ENCODE measurements at regions not wholly inside any gene's neighbourhood (a gene's known extent, or its start where the extent isn't known, plus 50 kb on each side); places are given as distances from the start of the nearest gene placed in this dataset.

- DNase-seq: no peak
These were observed 747.1 kb upstream of the ACVR2A start for GRCh38 chr2:147097747-147098146.

DNA sequence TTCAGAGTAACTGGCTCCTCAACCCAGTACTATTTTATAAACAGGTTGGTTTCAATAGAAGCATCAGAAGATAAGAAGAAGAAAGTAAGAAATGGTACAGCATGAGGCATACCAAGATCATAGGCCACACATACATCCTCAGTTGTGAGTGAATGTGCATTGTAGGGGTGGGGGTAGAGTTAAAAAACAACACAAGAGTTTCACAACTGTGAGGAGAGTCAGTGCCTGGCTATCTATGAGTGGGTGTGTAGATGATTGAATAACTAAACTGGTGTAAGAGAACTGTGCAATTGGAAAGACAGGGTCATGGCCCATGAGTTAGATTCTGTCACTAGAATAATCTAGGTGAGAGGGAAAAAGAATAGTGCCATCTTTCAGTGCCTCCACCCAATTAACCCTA is 748.2 kb upstream of the ACVR2A start:
- DNase-seq: no peak

DNA sequence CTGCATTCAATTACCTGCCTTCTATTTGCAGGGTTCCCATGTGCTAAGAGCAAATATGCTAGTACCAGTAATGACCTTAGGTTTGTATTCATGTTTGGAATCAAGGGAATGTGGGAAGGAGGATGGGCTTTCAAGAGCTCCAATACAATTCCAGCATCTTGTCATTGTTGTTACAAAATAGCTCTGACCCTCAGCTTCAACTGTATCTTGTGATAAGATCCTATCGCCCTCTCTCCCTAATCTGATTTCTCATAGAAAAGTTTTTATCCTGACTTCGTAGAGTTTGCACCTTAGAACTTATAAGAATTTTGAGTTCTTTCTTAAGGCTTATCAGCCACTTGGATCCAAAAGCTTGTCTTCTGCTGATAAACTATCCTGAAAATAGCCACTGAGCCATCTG is 749.5 kb upstream of the ACVR2A start:
- no peak for DNase-seq

GRCh38 chr2:147094077-147094476 is 750.8 kb upstream of the ACVR2A start:
- no peak for DNase-seq

DNA sequence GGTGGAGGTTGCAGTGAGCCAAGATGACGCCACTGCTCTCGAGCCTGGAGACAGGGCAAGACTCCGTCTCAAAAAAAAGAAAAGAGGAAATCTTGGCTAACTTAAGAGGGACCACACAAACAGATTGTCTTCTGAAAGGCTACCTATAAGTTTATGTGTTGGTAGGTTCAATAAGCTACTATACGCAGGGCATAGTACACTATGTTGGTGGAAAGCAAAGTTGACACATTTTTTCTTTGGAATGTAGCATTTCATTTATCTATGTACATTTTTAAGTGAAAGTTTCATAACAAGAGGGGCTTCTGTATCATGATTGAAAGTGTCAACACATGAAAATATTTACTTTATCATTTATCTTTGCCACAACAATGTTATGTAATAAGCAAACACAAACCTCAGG is 752.6 kb upstream of the ACVR2A start:
- no peak for DNase-seq

- no peak for DNase-seq
These were observed 753.4 kb upstream of the ACVR2A start for GRCh38 chr2:147091448-147091847.

DNA sequence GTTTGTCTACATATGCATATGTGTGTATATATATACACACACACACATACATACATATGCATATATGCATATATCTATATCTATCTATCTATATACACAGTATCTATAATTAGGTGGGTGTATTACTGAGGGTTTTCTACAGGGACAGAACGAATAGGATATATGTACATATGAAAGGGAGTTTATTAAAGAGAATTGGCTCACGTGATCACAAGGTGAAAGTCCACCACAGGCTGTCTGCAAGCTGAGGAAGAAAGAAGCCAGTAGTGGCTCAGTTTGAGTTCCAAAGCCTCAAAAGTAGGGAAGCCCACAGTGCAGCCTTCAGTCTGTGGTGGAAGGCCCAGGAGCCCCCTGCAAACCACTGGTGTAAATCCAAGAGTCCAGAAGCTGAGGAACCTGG is 756.0 kb upstream of the ACVR2A start:
- DNase-seq: no peak

DNA sequence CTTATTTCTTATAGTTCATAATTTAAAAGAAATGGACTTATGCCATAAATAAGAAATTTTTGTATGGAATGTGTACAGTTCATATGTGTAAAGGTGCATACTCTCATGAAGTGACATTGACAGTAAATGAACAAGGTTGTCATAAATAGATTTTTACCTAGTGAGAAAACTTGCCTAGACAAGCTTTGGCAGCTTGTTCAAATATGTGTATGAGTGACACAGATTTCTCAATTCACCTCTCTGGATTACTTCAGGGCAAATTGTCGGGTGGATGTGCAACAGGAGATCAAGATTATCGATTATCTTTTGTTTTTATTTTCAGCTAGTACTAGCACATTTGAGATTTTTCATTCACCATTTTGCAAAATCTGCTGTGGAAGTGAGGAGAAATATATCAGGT is 758.1 kb upstream of the ACVR2A start:
- DNase-seq: no peak

DNA sequence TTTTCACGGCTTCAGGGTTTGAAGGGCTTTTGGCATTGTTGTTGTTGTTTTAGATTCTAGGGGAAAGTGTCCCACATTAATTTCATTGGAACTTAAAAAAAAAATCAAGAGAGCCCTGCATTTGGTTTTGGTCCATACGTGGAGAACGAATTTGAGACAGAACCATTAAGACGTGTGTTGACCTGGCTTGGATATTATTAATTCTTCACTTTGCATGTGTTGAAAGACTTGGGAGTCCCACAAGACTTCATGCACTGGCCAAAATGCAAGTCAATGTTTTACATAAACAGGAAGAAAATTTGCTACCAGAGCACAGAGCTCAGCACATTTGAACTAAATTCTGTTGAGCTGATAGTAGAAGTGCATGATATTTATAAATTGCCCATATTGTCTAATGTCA is 761.2 kb upstream of the ACVR2A start:
- DNase-seq: no peak

DNA sequence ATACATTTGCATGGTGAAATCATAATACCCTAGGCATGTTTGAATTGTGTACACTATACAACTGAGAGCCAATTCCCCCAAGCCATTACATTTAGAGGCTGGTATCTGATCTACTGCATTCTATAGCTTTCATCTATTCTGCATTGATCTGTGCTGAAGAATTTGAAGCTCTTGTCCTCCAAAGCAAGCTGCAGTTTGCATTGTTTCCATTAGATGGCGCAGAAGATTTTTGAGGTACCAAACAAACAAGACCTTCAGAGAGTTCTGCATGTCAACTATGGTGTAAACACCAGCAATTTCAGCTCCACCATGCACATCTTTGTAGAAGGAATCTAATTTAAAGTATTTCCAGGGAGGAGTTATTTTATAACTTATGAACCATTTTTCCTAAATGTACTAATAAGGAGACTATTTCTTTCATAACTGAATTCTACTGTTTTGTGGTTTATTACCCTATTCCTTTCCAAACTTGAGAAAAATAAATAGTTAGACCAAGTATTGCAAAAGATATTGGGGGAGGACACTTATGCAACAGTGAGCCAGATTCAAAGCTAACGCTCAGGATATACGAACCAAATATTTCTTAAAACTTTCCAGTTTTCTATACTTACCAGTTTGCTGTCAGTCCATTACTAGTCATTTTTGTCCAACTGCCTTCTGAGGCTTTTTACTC is 761.8 kb upstream of the ACVR2A start:
- peak; percentile 35 for DNase-seq

DNA sequence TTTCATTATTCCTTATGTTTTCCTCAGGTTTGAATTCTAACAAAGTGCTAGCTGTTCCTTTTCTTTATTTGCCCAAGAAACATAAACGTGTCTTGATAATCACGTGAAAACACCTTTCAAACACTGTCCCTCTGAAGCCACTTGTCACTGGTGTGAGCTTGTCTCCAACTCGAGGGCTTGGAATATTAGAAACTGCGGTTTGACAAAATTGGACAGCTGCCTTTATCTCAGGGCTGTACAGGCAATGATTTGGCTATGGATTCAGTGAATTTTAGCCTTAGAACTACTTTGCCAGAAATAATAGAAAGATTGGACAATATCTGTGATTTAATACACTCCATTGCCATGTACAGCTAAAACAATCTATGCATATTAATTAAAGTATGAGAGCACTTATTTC is 763.0 kb upstream of the ACVR2A start:
- no peak for DNase-seq

GRCh38 chr2:147076634-147077033 is 768.2 kb upstream of the ACVR2A start:
- no peak for DNase-seq

GRCh38 chr2:147068071-147068470 is 776.8 kb upstream of the ACVR2A start:
- no peak for DNase-seq

DNA sequence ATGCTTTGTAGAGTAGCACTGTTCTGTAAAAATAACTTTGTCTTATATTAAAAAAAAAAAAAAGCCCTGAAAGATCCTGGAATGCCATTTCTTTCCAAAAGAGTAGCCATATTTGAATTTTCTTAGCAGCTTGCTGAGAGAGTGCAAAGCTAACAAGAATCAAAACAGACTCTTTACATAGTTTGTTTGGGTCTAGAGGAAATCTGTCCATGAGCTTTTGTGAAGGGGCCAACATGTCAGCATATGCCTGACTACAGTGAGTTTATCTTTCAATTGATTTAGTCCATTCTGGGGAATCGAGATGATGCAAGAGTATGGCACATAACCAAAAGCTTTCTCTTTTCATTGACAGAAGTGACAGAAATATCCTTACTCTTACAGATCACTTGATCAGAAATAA is 777.7 kb upstream of the ACVR2A start:
- no peak for DNase-seq

- DNase-seq: no peak
These were observed 782.8 kb upstream of the ACVR2A start for GRCh38 chr2:147062073-147062472.

- no peak for DNase-seq
These were observed 783.6 kb upstream of the ACVR2A start for GRCh38 chr2:147061269-147061668.

- DNase-seq: no peak
These were observed 786.8 kb upstream of the ACVR2A start for GRCh38 chr2:147057892-147058490.

GRCh38 chr2:147051814-147052213 is 793.0 kb upstream of the ACVR2A start:
- no peak for DNase-seq

- DNase-seq: no peak
These were observed 793.6 kb upstream of the ACVR2A start for GRCh38 chr2:147051248-147051647.

GRCh38 chr2:147049957-147050356 is 794.9 kb upstream of the ACVR2A start:
- no peak for DNase-seq

GRCh38 chr2:147046473-147046872 is 798.4 kb upstream of the ACVR2A start:
- DNase-seq: no peak

- DNase-seq: peak; percentile 37
These were observed 799.7 kb upstream of the ACVR2A start for GRCh38 chr2:147045113-147045512.

- DNase-seq: no peak
These were observed 803.7 kb upstream of the ACVR2A start for GRCh38 chr2:147041121-147041494.

GRCh38 chr2:147040298-147041120 is 804.3 kb upstream of the ACVR2A start:
- no peak for DNase-seq
